Ovary (tissue), 7 donors: ENCODE measurements at regions not wholly inside any gene's neighbourhood (a gene's known extent, or its start where the extent isn't known, plus 50 kb on each side); places are given as distances from the start of the nearest gene placed in this dataset.
"Not testable (repeated sequence)": the region's sequence is repeated elsewhere in the genome, so short reads cannot be mapped to it uniquely, and the experiment has no call there.

Source experiments
- DNase-seq, 5 donors: peaks; one replicate each; pipeline ENCODE4 v3.0.0-alpha.2; 2019 to 2020
- H3K27ac ChIP-seq, 2 donors: fragments of 200-600 bp; one replicate each; pipeline versions ENCODE4 v1.5.1 to v1.8.0; 2019 to 2022
- H3K27me3 ChIP-seq: fragments of 200-600 bp; one replicate; pipeline ENCODE4 v1.8.0; 2022
- H3K36me3 ChIP-seq: fragments of 200-600 bp; sonication (generic); one replicate; pipeline ENCODE4 v1.5.1; 2019
- H3K4me1 ChIP-seq: one replicate; pipeline ENCODE4 v1.8.1; 2013; ENCODE audit warnings: mild to moderate bottlenecking, moderate library complexity; ENCODE audit not compliant: insufficient read depth
- H3K4me3 ChIP-seq: fragments of 200-600 bp; sonication (generic); one replicate; pipeline ENCODE4 v1.5.1; 2017
- H3K9me3 ChIP-seq, 2 donors: fragments of 200-600 bp in 1 of 2; sonication (generic) in 1 of 2; one replicate each; pipeline versions ENCODE4 v1.5.1 to v1.8.1; 2013 to 2019; ENCODE audit warnings: mild to moderate bottlenecking in 1 of 2, moderate library complexity in 1 of 2
- EP300 ChIP-seq: sonication (generic); formaldehyde crosslinking; IDR thresholded peaks from one replicate; pipeline ENCODE4 v1.6.1; 2017; ENCODE audit warnings: antibody characterized with exemption
- POLR2A ChIP-seq: fragments of 450-650 bp; IDR thresholded peaks from one replicate; pipeline ENCODE4 v1.6.1; 2017; ENCODE audit warnings: antibody characterized with exemption, mild to moderate bottlenecking, moderate library complexity
- WGBS, 3 donors: extraction: QIAGEN DNeasy Blood & Tissue Kit in 1 of 3; methylation state at CpG; one replicate each; pipeline versions ENCODE4 v1.1.5 to v1.1.7; 2013 to 2017; 5-methylcytosine and 5-hydroxymethylcytosine counted together
- intact Hi-C, 4 donors: fragments of 100-400 bp; cut with DNase I; formaldehyde crosslinking; loops; one replicate each; pipeline versions ENCODE4 v1.11.0 to v1.15.1; 2022 to 2023
- TF ChIP-seq, protein P1 (sequence below), 3 donors: fragments of 450-650 bp in 2 of 3; fragments of 200-600 bp in 1 of 3; IDR thresholded peaks; one replicate each; pipeline versions ENCODE4 v1.5.1 to v1.8.0; 2016 to 2022; ENCODE audit warnings: antibody characterized with exemption in 3 of 3, mild to moderate bottlenecking in 1 of 3
- donor health status: DM: no; HTN: no; CAD: no; lungs with moderate emphysema.
- donor health status: DM: no; HTN: no; CAD: no.
- donor health status: Bipolar disorder and iron deficiency.
- donor health status: DM: no; HTN: no; CAD: no.
- donor health status: DM: yes; HTN: yes; CAD: no.

DNA sequence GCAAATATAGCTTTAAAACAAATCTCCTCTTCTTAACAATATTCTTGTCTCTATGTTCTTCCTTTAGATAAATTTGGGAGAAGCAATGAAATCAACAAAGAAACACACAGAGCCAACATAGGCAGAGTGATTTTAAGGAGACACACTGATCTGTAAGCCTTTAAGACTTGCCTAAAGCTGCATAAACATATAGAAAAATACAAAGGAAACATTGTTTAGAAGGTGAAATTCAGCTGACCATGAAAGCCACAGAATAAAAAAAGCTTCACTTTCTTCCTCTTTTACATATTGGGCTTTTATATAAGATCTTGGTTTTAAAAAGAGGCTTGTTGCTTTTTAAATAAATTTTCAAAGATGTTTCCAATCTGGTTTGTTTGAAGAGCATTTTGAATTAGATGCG lies 1277.5 kb downstream of the EFNA5 start:
- TF ChIP-seq POLR2A, result no peak
- TF ChIP-seq, protein P1, sequence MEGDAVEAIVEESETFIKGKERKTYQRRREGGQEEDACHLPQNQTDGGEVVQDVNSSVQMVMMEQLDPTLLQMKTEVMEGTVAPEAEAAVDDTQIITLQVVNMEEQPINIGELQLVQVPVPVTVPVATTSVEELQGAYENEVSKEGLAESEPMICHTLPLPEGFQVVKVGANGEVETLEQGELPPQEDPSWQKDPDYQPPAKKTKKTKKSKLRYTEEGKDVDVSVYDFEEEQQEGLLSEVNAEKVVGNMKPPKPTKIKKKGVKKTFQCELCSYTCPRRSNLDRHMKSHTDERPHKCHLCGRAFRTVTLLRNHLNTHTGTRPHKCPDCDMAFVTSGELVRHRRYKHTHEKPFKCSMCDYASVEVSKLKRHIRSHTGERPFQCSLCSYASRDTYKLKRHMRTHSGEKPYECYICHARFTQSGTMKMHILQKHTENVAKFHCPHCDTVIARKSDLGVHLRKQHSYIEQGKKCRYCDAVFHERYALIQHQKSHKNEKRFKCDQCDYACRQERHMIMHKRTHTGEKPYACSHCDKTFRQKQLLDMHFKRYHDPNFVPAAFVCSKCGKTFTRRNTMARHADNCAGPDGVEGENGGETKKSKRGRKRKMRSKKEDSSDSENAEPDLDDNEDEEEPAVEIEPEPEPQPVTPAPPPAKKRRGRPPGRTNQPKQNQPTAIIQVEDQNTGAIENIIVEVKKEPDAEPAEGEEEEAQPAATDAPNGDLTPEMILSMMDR (IDR thresholded peaks at IDR 0.05), result no peak
- no peak for TF ChIP-seq EP300
- DNase-seq, result no peak
- Histone ChIP-seq H3K27me3 (no peaks in the 10 kb centered on the region), H3K9me3 (no peaks in the 10 kb centered on the region), H3K27ac (no peak overlapping the region), H3K36me3 (no peaks in the 10 kb centered on the region), H3K4me1 (no peaks in the 10 kb centered on the region), H3K4me3 (no peak overlapping the region)
- WGBS, 3 donors, result 95 to 98% (median 96%) methylated on average over 1 of the region's 1 CpG
- intact Hi-C loops, result no loop called here

DNA sequence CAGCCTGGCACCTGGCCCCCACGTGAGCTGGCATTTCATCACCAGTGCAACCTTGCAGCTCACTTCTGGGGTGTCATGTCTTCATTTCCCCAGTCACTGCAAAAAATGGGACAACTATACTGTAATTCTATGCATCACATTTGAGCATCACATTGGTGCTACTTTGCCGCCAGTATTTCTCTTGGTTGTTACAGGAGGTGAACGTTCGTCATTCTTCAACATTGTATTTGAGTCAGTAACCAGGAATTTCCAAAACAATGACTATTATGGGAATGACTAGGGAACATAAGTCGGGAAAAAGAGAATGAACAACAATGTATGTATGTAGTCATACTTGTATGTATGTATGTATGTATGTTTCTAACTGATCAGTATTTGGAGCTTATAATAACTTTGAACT lies 1278.0 kb downstream of the EFNA5 start:
- intact Hi-C loops, result no loop called here
- H3K9me3 ChIP-seq, result no peaks in the 10 kb centered on the region
- H3K36me3 ChIP-seq, result no peaks in the 10 kb centered on the region
- H3K4me1 ChIP-seq, result no peaks in the 10 kb centered on the region
- H3K27ac ChIP-seq, result no peak overlapping the region
- WGBS, 3 donors, result 86 to 91% (median 88%) methylated on average over 5 of the region's 5 CpGs
- no peak for DNase-seq
- no peak overlapping the region for H3K4me3 ChIP-seq
- H3K27me3 ChIP-seq, result no peaks in the 10 kb centered on the region
- TF ChIP-seq POLR2A (no peak), EP300 (no peak)
- TF ChIP-seq, protein P1 (IDR thresholded peaks at IDR 0.05), result no peak

DNA sequence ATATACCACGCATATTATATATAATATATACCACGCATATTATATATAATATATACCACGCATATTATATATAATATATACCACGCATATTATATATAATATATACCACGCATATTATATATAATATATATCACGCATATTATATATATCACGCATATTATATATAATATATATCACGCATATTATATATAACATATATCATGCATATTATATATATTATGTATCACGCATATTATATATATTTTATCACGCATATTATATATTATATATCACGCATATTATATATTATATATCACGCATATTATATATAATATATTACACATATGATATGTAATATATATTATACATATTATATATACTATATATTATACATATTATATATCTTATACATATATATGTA lies 1283.0 kb downstream of the EFNA5 start:
- DNase-seq, H3K27ac ChIP-seq, intact Hi-C loops, H3K36me3 ChIP-seq, H3K4me3 ChIP-seq, H3K4me1 ChIP-seq, H3K27me3 ChIP-seq, H3K9me3 ChIP-seq: not testable (repeated sequence)
- WGBS, 3 donors, result 92 to 97% (median 92%) methylated on average over 10 to 12 of the region's 12 CpGs

DNA sequence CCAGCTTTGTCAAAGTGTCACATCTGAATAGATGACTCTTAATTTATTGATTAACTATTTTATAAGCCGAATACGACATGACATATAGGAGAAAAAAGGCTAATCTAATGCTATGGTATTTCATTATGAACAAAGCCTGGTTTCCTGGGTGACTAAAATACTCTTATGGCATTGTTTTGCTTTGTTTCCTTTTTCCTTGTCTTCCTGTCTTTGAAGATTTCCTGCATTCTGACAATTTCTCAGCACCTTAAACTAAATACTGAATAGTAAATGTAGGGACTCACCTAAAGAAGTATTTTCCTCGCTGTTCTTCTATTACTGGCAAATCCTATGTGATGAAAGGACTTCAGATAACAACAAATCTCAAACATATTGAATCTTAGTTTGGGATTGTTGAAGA lies 1284.5 kb downstream of the EFNA5 start:
- TF ChIP-seq, protein P1 (IDR thresholded peaks at IDR 0.05), result no peak
- TF ChIP-seq POLR2A (no peak), EP300 (no peak)
- H3K4me3 ChIP-seq, result no peak overlapping the region
- DNase-seq, result no peak
- H3K27me3 ChIP-seq, result no peaks in the 10 kb centered on the region
- H3K4me1 ChIP-seq, result no peaks in the 10 kb centered on the region
- WGBS, 3 donors, result 90 to 97% (median 91%) methylated on average over 3 of the region's 3 CpGs
- H3K27ac ChIP-seq, result no peak overlapping the region
- no peaks in the 10 kb centered on the region for H3K9me3 ChIP-seq
- intact Hi-C loops, result no loop called here
- no peaks in the 10 kb centered on the region for H3K36me3 ChIP-seq

DNA sequence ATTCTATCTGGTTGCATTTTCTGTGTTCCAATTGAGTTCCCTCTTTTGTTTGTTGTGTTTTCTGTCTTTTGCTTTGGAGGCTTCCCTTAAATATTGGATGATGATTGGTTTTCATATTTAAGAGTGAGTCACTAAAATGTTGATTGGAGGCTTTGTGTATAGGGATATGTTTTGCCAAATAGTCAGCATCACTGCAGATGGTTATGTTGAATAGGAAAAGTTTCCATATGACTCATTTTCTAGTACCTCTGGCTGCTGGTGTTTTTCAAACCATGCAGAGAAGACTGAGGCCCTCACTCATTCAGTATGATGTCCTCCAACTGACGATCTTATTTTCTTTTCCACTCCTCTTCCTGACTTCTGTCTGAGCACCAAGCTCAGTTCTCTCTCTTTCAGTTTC lies 1290.0 kb downstream of the EFNA5 start:
- H3K4me3 ChIP-seq, result no peak overlapping the region
- H3K27ac ChIP-seq, result no peak overlapping the region
- H3K9me3 ChIP-seq, result no peaks in the 10 kb centered on the region
- H3K4me1 ChIP-seq, result no peaks in the 10 kb centered on the region
- WGBS, 3 donors, result 70 to 80% (median 79%) methylated on average over 1 of the region's 1 CpG
- H3K27me3 ChIP-seq, result no peaks in the 10 kb centered on the region
- DNase-seq, result no peak
- intact Hi-C loops, result no loop called here
- TF ChIP-seq EP300, result no peak
- TF ChIP-seq, protein P1 (IDR thresholded peaks at IDR 0.05), result no peak
- TF ChIP-seq POLR2A, result no peak
- no peaks in the 10 kb centered on the region for H3K36me3 ChIP-seq
